ENCODE measurements at regions not wholly inside any gene's neighbourhood (a gene's known extent, or its start where the extent isn't known, plus 50 kb on each side); places are given as distances from the start of the nearest gene placed in this dataset.

GRCh38 chr5:53367727-53368126 lies 112.7 kb upstream of the FST start:
- Mint-ChIP-seq H3K27me3 (ENCODE audit: unreplicated experiment) (no peaks in the 10 kb centered on the region), H3K4me3 (ENCODE audit: unreplicated experiment) (no peak overlapping the region), H3K9me3 (ENCODE audit: unreplicated experiment) (no peaks in the 10 kb centered on the region), H3K4me1 (ENCODE audit: unreplicated experiment) (no peaks in the 10 kb centered on the region), H3K27ac (ENCODE audit: unreplicated experiment) (no peak overlapping the region), H3K36me3 (ENCODE audit: low read depth, unreplicated experiment) (no peaks in the 10 kb centered on the region)
- TF ChIP-seq CTCF (IDR thresholded peaks at IDR 0.05; ENCODE audit: unreplicated experiment) = no peak
- DNase-seq (ENCODE audit: low spot score) = no peak

GRCh38 chr5:53368516-53368915 lies 111.9 kb upstream of the FST start:
- no peaks in the 10 kb centered on the region for H3K27me3 Mint-ChIP-seq (ENCODE audit: unreplicated experiment)
- no peak for TF ChIP-seq CTCF (IDR thresholded peaks at IDR 0.05; ENCODE audit: unreplicated experiment)
- no peak overlapping the region for H3K27ac Mint-ChIP-seq (ENCODE audit: unreplicated experiment)
- no peaks in the 10 kb centered on the region for H3K36me3 Mint-ChIP-seq (ENCODE audit: low read depth, unreplicated experiment)
- H3K4me1 Mint-ChIP-seq (ENCODE audit: unreplicated experiment) = no peaks in the 10 kb centered on the region
- no peak overlapping the region for H3K4me3 Mint-ChIP-seq (ENCODE audit: unreplicated experiment)
- H3K9me3 Mint-ChIP-seq (ENCODE audit: unreplicated experiment) = no peaks in the 10 kb centered on the region
- no peak for DNase-seq (ENCODE audit: low spot score)

GRCh38 chr5:53368966-53369605 lies 111.3 kb upstream of the FST start:
- no peak for TF ChIP-seq CTCF (IDR thresholded peaks at IDR 0.05; ENCODE audit: unreplicated experiment)
- no peak for DNase-seq (ENCODE audit: low spot score)
- H3K27me3 Mint-ChIP-seq (ENCODE audit: unreplicated experiment) = no peaks in the 10 kb centered on the region
- H3K4me3 Mint-ChIP-seq (ENCODE audit: unreplicated experiment) = no peak overlapping the region
- H3K4me1 Mint-ChIP-seq (ENCODE audit: unreplicated experiment) = no peaks in the 10 kb centered on the region
- no peak overlapping the region for H3K27ac Mint-ChIP-seq (ENCODE audit: unreplicated experiment)
- H3K36me3 Mint-ChIP-seq (ENCODE audit: low read depth, unreplicated experiment) = no peaks in the 10 kb centered on the region
- H3K9me3 Mint-ChIP-seq (ENCODE audit: unreplicated experiment) = no peaks in the 10 kb centered on the region

- Mint-ChIP-seq H3K9me3 (ENCODE audit: unreplicated experiment) (no peaks in the 10 kb centered on the region), H3K4me1 (ENCODE audit: unreplicated experiment) (no peaks in the 10 kb centered on the region), H3K36me3 (ENCODE audit: low read depth, unreplicated experiment) (no peaks in the 10 kb centered on the region), H3K4me3 (ENCODE audit: unreplicated experiment) (no peak overlapping the region), H3K27me3 (ENCODE audit: unreplicated experiment) (no peaks in the 10 kb centered on the region), H3K27ac (ENCODE audit: unreplicated experiment) (no peak overlapping the region)
- no peak for TF ChIP-seq CTCF (IDR thresholded peaks at IDR 0.05; ENCODE audit: unreplicated experiment)
- no peak for DNase-seq (ENCODE audit: low spot score)
Measured at GRCh38 chr5:53369681-53370080, 110.7 kb upstream of the FST start.

- no peaks in the 10 kb centered on the region for H3K36me3 Mint-ChIP-seq (ENCODE audit: low read depth, unreplicated experiment)
- H3K9me3 Mint-ChIP-seq (ENCODE audit: unreplicated experiment) = no peaks in the 10 kb centered on the region
- no peak overlapping the region for H3K27ac Mint-ChIP-seq (ENCODE audit: unreplicated experiment)
- no peaks in the 10 kb centered on the region for H3K4me1 Mint-ChIP-seq (ENCODE audit: unreplicated experiment)
- no peaks in the 10 kb centered on the region for H3K27me3 Mint-ChIP-seq (ENCODE audit: unreplicated experiment)
- H3K4me3 Mint-ChIP-seq (ENCODE audit: unreplicated experiment) = no peak overlapping the region
- no peak for DNase-seq (ENCODE audit: low spot score)
- TF ChIP-seq CTCF (IDR thresholded peaks at IDR 0.05; ENCODE audit: unreplicated experiment) = no peak
Measured at GRCh38 chr5:53373451-53374158, 106.8 kb upstream of the FST start.
